KMS-11 (cell line): ENCODE measurements at regions not wholly inside any gene's neighbourhood (a gene's known extent, or its start where the extent isn't known, plus 50 kb on each side); places are given as distances from the start of the nearest gene placed in this dataset.

Experiments used
- H2AFZ ChIP-seq: fragments of 200-600 bp; sonication (generic); 2 replicates; pipeline ENCODE4 v1.6.1; 2016; ENCODE audit warnings: antibody characterized with exemption, mixed run types, low read depth
- H3K27ac ChIP-seq: fragments of 200-600 bp; sonication (generic); 2 replicates; pipeline ENCODE4 v1.6.1; 2016; ENCODE audit warnings: mild to moderate bottlenecking, mixed run types
- H3K27me3 ChIP-seq: fragments of 200-600 bp; sonication (generic); 2 replicates; pipeline ENCODE4 v1.6.1; 2017; ENCODE audit warnings: mild to moderate bottlenecking, low read depth, mixed run types, moderate library complexity; ENCODE audit not compliant: insufficient read depth
- H3K36me3 ChIP-seq: fragments of 200-600 bp; sonication (generic); 2 replicates; pipeline ENCODE4 v1.6.1; 2017; ENCODE audit warnings: mild to moderate bottlenecking, mixed run types; ENCODE audit not compliant: insufficient read depth
- H3K4me1 ChIP-seq: fragments of 200-600 bp; sonication (generic); 2 replicates; pipeline ENCODE4 v1.6.1; 2016; ENCODE audit warnings: mild to moderate bottlenecking, low read depth, mixed run types; ENCODE audit not compliant: poor library complexity, severe bottlenecking
- H3K4me2 ChIP-seq: fragments of 200-600 bp; sonication (generic); 2 replicates; pipeline ENCODE4 v1.7.0; 2016; ENCODE audit warnings: mild to moderate bottlenecking, mixed run types
- H3K4me3 ChIP-seq: fragments of 200-600 bp; sonication (generic); IDR thresholded peaks from 2 replicates; pipeline ENCODE4 v1.6.1; 2017; ENCODE audit warnings: low read depth, low read length, mixed read lengths; ENCODE audit not compliant: insufficient read depth
- H3K79me2 ChIP-seq: fragments of 200-600 bp; sonication (generic); 2 replicates; pipeline ENCODE4 v1.6.1; 2016; ENCODE audit warnings: low read depth, mixed run types; ENCODE audit not compliant: insufficient read depth
- H3K9ac ChIP-seq: fragments of 200-600 bp; sonication (generic); 2 replicates; pipeline ENCODE4 v1.6.1; 2016; ENCODE audit warnings: mild to moderate bottlenecking, mixed run types
- H4K20me1 ChIP-seq: fragments of 200-600 bp; sonication (generic); 2 replicates; pipeline ENCODE4 v1.6.1; 2016; ENCODE audit warnings: mild to moderate bottlenecking, mixed run types; ENCODE audit not compliant: insufficient read depth
- CTCF ChIP-seq: fragments of 200-600 bp; sonication (generic); conservative IDR thresholded peaks from 2 replicates; pipeline ENCODE4 v1.6.1; 2017; ENCODE audit warnings: low read depth, mild to moderate bottlenecking, antibody characterized with exemption, low read length, moderate library complexity, mixed read lengths

GRCh38 chr14:21995332-21995731, 321.7 kb upstream of the OR4E1 start:
- Histone ChIP-seq H3K9ac (no peak overlapping the region), H3K4me1 (peaks cover 17% of the 10 kb centered on the region), H2AFZ (no peak overlapping the region), H3K27ac (no peak overlapping the region), H3K27me3 (no peaks in the 10 kb centered on the region), H3K4me3 (no peak overlapping the region), H3K36me3 (no peaks in the 10 kb centered on the region), H4K20me1 (no peaks in the 10 kb centered on the region), H3K79me2 (no peaks in the 10 kb centered on the region), H3K4me2 (no peak overlapping the region)
- TF ChIP-seq CTCF, result no peak

GRCh38 chr14:21993837-21994236, 320.2 kb upstream of the OR4E1 start:
- Histone ChIP-seq H3K4me3 (no peak overlapping the region), H3K36me3 (no peaks in the 10 kb centered on the region), H3K4me1 (peaks cover 22% of the 10 kb centered on the region), H4K20me1 (no peaks in the 10 kb centered on the region), H2AFZ (no peak overlapping the region), H3K27ac (no peak overlapping the region), H3K27me3 (no peaks in the 10 kb centered on the region), H3K4me2 (no peak overlapping the region), H3K79me2 (no peaks in the 10 kb centered on the region), H3K9ac (no peak overlapping the region)
- TF ChIP-seq CTCF, result no peak

- no peak for TF ChIP-seq CTCF
- no peak overlapping the region for H3K4me3 ChIP-seq
- no peaks in the 10 kb centered on the region for H3K27me3 ChIP-seq
- H2AFZ ChIP-seq, result no peak overlapping the region
- no peaks in the 10 kb centered on the region for H4K20me1 ChIP-seq
- H3K79me2 ChIP-seq, result no peaks in the 10 kb centered on the region
- peaks cover 25% of the 10 kb centered on the region for H3K4me1 ChIP-seq
- no peaks in the 10 kb centered on the region for H3K36me3 ChIP-seq
- no peak overlapping the region for H3K9ac ChIP-seq
- no peak overlapping the region for H3K4me2 ChIP-seq
- no peak overlapping the region for H3K27ac ChIP-seq
These were observed 319.5 kb upstream of the OR4E1 start for GRCh38 chr14:21993070-21993469.

- H3K27ac ChIP-seq, result no peak overlapping the region
- H3K4me3 ChIP-seq, result no peak overlapping the region
- no peak overlapping the region for H3K9ac ChIP-seq
- peak overlapping the region; percentile 33; the same call in 1 of the 2 replicates for H3K4me2 ChIP-seq
- no peak for TF ChIP-seq CTCF
- H3K79me2 ChIP-seq, result no peaks in the 10 kb centered on the region
- peaks cover 28% of the 10 kb centered on the region for H3K4me1 ChIP-seq
- H2AFZ ChIP-seq, result no peak overlapping the region
- no peaks in the 10 kb centered on the region for H4K20me1 ChIP-seq
- H3K27me3 ChIP-seq, result no peaks in the 10 kb centered on the region
- H3K36me3 ChIP-seq, result no peaks in the 10 kb centered on the region
These were observed 317.5 kb upstream of the OR4E1 start for GRCh38 chr14:21991130-21991529.
